Esophagus (tissue), 2 donors: ENCODE measurements at regions not wholly inside any gene's neighbourhood (a gene's known extent, or its start where the extent isn't known, plus 50 kb on each side); places are given as distances from the start of the nearest gene placed in this dataset.
"Not testable (repeated sequence)": the region's sequence is repeated elsewhere in the genome, so short reads cannot be mapped to it uniquely, and the experiment has no call there.

Experiments used
- H3K27ac ChIP-seq, 2 donors: one replicate each; pipeline ENCODE4 v1.5.1; 2013; ENCODE audit warnings: low read depth in 2 of 2, mild to moderate bottlenecking in 2 of 2, inconsistent platforms in 1 of 2, low read length in 1 of 2, moderate library complexity in 1 of 2
- H3K27me3 ChIP-seq, 2 donors: one replicate each; pipeline ENCODE4 v1.6.1; 2013; ENCODE audit warnings: low read length in 2 of 2, control low read depth in 1 of 2, mild to moderate bottlenecking in 1 of 2; ENCODE audit not compliant: insufficient read depth in 2 of 2, control insufficient read depth in 1 of 2
- H3K36me3 ChIP-seq, 2 donors: one replicate each; pipeline ENCODE4 v1.6.1; 2013; ENCODE audit warnings: low read length in 1 of 2; ENCODE audit not compliant: control insufficient read depth in 2 of 2, insufficient read depth in 2 of 2
- H3K4me1 ChIP-seq, 2 donors: one replicate each; pipeline ENCODE4 v1.6.1; 2013; ENCODE audit warnings: low read length in 1 of 2; ENCODE audit not compliant: control insufficient read depth in 2 of 2, insufficient read depth in 2 of 2
- H3K4me3 ChIP-seq, 2 donors: one replicate each; pipeline ENCODE4 v1.5.1; 2013; ENCODE audit warnings: low read length in 2 of 2, mild to moderate bottlenecking in 2 of 2, low read depth in 1 of 2, moderate library complexity in 1 of 2
- H3K9me3 ChIP-seq, 2 donors: one replicate each; pipeline ENCODE4 v1.6.1; 2013; ENCODE audit warnings: mild to moderate bottlenecking in 2 of 2, low read depth in 1 of 2, low read length in 1 of 2, moderate library complexity in 1 of 2; ENCODE audit not compliant: control insufficient read depth in 2 of 2, insufficient read depth in 1 of 2
- WGBS, 2 donors: extraction: QIAGEN DNeasy Blood & Tissue Kit; methylation state at CpG; one replicate each; pipeline ENCODE4 v1.1.7; 2013; 5-methylcytosine and 5-hydroxymethylcytosine counted together
- donor health status: healthy with polysubstance abuse.
- donor health status: Bipolar disorder and iron deficiency.

DNA sequence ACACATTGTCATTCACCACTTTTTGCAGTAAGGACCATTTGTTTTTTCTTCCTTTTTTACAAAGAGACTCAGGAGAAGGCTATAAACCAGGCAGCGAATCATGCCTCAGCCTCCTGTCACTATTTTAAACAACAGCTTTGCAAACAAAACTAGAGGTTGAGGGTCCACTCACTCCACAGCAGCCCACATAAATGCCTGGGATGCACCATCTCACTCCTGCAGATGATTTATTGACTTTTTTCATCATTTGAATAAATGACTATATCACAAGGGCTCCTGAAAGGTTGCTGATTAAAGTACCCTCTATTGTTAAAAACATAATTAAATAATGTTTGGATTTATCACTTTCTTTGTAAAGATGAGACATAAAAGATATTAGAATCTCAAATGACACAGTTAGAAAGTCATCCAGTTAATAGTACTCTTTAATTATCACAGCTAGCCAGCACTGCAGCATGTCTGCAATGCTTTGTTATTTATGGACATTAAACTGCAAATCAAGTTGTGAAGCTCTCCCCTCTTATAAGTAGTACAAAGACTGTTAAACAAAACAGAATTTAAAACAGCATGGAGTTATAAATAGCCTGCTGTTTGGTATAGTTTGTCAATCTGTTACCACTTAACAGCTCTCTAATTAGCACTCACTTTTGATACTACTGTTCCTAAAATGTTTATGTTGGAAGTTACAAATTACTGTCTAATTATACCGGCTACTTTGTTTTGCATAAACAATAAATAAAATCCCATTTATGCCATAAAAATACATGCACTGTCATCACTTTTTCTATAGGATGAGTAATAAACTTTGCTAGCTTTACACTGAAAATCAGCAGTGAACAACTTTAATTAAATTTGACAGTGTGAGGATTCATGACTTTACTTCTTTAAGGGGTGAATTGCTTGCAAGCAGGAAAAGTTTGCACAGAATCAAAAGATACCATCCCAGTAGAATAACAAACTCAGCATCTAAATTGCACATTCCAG lies 853.2 kb downstream of the UQCRFS1 start:
- WGBS, 2 donors: 59 to 62% methylated on average over 2 of the region's 2 CpGs
- Histone ChIP-seq H3K4me3 (no peak overlapping the region), H3K27me3 (no peaks in the 10 kb centered on the region), H3K9me3 (peaks cover 0 to 2% of the 10 kb centered on the region in 2 donors), H3K4me1 (no peaks in the 10 kb centered on the region), H3K36me3 (no peaks in the 10 kb centered on the region), H3K27ac (no peak overlapping the region)

GRCh38 chr19:28358633-28359032 lies 854.3 kb downstream of the UQCRFS1 start:
- 57 to 58% methylated on average over 2 of the region's 2 CpGs for WGBS, 2 donors
- Histone ChIP-seq H3K27me3 (no peaks in the 10 kb centered on the region), H3K36me3 (no peaks in the 10 kb centered on the region), H3K4me1 (no peaks in the 10 kb centered on the region), H3K9me3 (peaks cover 0 to 2% of the 10 kb centered on the region in 2 donors), H3K4me3 (no peak overlapping the region), H3K27ac (no peak overlapping the region)

DNA sequence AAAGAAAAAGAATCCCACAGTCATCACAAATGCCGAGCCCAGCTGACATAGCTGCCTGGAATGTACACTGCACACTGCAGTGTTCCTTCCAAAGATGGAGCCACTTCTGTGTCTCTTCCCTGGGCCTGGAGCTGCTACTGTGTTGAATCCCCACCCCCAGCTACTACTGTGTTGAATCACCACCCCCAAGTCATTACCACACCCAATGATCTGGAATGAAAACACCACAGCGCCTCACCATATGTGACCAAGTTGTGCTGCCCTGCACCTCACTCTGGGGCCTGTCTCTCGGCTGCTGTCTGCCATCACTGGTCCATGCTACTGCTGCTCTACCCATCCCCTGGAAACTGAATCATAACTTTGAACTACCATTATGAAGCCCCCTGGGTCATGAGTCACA lies 861.2 kb downstream of the UQCRFS1 start:
- no peaks in the 10 kb centered on the region for H3K4me1 ChIP-seq
- H3K4me3 ChIP-seq: no peak overlapping the region
- WGBS, 2 donors: 73 to 91% methylated on average over 3 of the region's 3 CpGs
- peaks cover 4 to 14% of the 10 kb centered on the region in 2 donors for H3K9me3 ChIP-seq
- H3K27ac ChIP-seq: no peak overlapping the region
- no peaks in the 10 kb centered on the region for H3K36me3 ChIP-seq
- no peaks in the 10 kb centered on the region for H3K27me3 ChIP-seq

DNA sequence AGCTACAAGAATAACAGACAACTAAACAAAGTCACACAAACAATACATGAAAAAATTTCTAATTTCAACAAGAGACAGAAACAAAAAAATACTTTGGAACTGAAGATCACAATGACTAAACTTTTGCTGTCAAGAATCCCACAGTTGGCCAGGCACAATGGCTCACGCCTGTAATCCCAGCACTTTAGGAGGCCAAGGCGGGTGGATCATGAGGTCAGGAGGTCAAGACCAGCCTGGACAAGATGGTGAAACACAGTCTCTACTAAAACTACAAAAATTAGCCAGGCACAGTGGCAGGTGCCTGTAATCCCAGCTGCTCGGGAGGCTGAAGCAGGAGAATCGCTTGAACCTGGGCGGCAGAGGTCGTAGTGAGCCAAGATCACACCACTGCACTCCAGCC lies 861.6 kb downstream of the UQCRFS1 start:
- not testable (repeated sequence) for H3K4me1 ChIP-seq, H3K27me3 ChIP-seq, H3K27ac ChIP-seq, H3K4me3 ChIP-seq, H3K36me3 ChIP-seq
- peaks cover 4 to 14% of the 10 kb centered on the region in 2 donors for H3K9me3 ChIP-seq
- 89 to 90% methylated on average over 6 of the region's 6 CpGs for WGBS, 2 donors

GRCh38 chr19:28350673-28351072 lies 862.3 kb downstream of the UQCRFS1 start:
- H3K9me3 ChIP-seq: peaks cover 4 to 14% of the 10 kb centered on the region in 2 donors
- no peak overlapping the region for H3K27ac ChIP-seq
- H3K4me3 ChIP-seq: no peak overlapping the region
- 77 to 82% methylated on average over 5 of the region's 5 CpGs for WGBS, 2 donors
- no peaks in the 10 kb centered on the region for H3K36me3 ChIP-seq
- no peaks in the 10 kb centered on the region for H3K4me1 ChIP-seq
- H3K27me3 ChIP-seq: no peaks in the 10 kb centered on the region

DNA sequence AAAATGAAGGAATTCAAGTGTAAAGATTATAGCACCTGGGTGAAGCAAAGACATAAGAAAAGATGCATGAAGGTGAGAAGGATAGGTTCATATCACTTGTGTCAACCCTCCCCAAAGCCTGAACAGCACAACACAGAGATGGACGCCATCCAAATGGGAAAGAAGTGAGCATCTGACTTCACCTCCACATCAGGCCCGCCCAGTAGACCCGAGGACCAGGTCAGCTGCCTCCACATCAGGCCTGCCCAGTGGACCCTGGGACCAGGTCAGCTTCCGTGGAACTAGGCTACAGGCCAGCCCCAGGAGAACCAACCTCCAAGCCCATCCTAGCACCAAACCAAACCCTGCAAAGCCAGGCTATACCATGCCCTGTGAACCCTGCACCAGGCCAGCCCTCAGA lies 862.9 kb downstream of the UQCRFS1 start:
- no peaks in the 10 kb centered on the region for H3K36me3 ChIP-seq
- H3K27ac ChIP-seq: no peak overlapping the region
- H3K4me3 ChIP-seq: no peak overlapping the region
- no peaks in the 10 kb centered on the region for H3K4me1 ChIP-seq
- H3K9me3 ChIP-seq: peaks cover 4 to 14% of the 10 kb centered on the region in 2 donors
- 89 to 91% methylated on average over 4 of the region's 4 CpGs for WGBS, 2 donors
- H3K27me3 ChIP-seq: no peaks in the 10 kb centered on the region

DNA sequence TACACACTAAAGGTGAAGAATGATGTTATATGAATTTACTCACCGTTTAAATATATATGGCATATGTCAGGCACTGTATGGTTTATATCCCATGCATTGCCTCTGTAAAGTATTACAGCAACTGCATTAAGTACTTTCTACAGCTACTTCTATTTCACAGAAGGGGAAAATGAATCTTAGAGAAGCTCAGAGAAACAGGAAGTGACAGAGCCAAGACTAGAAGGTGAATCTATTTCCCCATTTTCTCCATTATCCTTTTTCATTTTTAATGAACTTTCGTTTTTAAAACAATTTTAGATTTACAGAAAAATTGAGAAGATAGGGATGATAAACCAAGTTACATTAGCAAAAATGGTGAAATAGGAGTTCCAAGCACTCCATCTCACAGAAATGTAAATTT lies 863.3 kb downstream of the UQCRFS1 start:
- Histone ChIP-seq H3K9me3 (peaks cover 4 to 14% of the 10 kb centered on the region in 2 donors), H3K4me3 (no peak overlapping the region), H3K4me1 (no peaks in the 10 kb centered on the region), H3K27me3 (no peaks in the 10 kb centered on the region), H3K27ac (no peak overlapping the region), H3K36me3 (no peaks in the 10 kb centered on the region)
- WGBS, 2 donors: 67 to 70% methylated on average over 2 of the region's 2 CpGs

DNA sequence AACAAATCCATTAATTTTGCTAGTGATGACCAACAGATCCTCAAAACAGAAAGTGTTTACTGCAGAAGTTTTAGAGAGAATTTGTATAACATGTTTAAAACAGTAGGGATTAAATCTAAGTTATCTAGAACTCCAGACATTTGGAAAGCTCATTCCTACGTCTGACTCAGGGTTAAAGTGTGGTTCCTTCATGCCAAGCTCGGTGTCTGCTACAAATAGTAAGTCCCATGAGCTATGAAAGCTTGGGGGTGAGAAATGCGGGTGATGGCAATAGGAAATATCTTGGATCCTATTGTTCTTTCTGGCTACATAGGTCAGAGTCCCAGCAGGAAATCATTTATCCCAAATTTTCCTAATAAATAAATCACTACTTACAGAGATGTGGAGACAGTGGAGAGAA lies 867.1 kb downstream of the UQCRFS1 start:
- Histone ChIP-seq H3K27ac (no peak overlapping the region), H3K4me3 (no peak overlapping the region), H3K4me1 (no peaks in the 10 kb centered on the region), H3K9me3 (peaks cover 4 to 12% of the 10 kb centered on the region in 2 donors), H3K36me3 (no peaks in the 10 kb centered on the region), H3K27me3 (no peaks in the 10 kb centered on the region)
- 53 to 54% methylated on average over 3 of the region's 3 CpGs for WGBS, 2 donors

DNA sequence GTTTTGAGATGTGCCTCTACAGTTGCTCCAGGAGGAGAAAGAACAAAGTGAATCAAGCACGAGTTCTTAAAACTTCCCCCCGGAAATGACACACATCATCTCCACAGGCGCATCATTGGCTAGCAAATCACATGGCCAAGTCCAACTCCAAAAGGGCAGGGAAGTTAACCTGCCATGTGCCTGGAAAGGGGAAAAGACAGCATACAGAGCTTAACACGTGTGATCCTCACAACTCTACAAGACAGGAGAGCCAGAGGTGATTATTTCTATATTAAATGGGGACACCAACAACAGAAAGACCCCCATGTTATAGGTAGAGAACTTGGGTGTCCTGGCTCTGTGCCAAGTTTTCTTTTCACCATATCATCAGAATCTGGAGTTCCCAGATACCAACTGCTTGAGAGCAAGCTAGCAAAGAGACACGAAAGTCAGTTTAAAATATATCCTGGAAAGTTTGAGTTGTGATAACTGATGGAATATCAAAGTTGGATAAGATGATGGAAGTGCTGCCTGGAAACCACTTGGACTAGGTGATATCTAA lies 871.1 kb downstream of the UQCRFS1 start:
- Histone ChIP-seq H3K27ac (no peak overlapping the region), H3K36me3 (no peaks in the 10 kb centered on the region), H3K4me1 (no peaks in the 10 kb centered on the region), H3K4me3 (no peak overlapping the region), H3K27me3 (no peaks in the 10 kb centered on the region), H3K9me3 (peaks cover 0 to 6% of the 10 kb centered on the region in 2 donors)
- 81 to 88% methylated on average over 5 of the region's 5 CpGs for WGBS, 2 donors
